ENCODE measurements at regions not wholly inside any gene's neighbourhood (a gene's known extent, or its start where the extent isn't known, plus 50 kb on each side); places are given as distances from the start of the nearest gene placed in this dataset.

DNA sequence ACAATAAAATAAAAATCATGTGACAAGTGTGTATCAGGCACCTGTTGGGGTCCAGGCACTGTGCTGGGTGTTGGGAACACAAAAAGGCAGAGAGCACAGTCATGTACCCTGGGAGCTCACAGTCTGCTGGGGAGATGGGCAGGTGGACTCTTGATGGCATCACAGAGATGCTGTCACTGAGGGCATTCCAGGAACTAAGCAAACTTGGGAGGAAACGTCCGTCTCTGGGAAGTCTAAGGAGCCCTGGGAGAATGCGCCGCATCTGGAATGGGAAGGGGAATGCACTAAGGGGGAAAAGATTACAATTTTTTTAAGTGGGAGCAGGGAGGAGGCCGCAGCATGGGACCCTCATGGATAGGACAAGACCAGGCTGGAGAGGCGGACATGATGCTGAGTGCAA is 80.9 kb upstream of the ZNF423 start:
- DNase-seq (no peak), ATAC-seq (ENCODE audit: low read depth) (no peak)
- Mint-ChIP-seq H3K36me3 (ENCODE audit: low read depth) (no peaks in the 10 kb centered on the region), H3K4me3 (no peak overlapping the region), H3K9me3 (no peaks in the 10 kb centered on the region), H3K27ac (no peak overlapping the region), H3K4me1 (no peaks in the 10 kb centered on the region), H3K27me3 (peaks cover 4% of the 10 kb centered on the region)
- POLR2A ChIA-PET: no interaction called here
- intact Hi-C loops (cut with micrococcal nuclease): no loop called here
- CTCF ChIA-PET: no interaction called here
- TF ChIP-seq, protein P1, sequence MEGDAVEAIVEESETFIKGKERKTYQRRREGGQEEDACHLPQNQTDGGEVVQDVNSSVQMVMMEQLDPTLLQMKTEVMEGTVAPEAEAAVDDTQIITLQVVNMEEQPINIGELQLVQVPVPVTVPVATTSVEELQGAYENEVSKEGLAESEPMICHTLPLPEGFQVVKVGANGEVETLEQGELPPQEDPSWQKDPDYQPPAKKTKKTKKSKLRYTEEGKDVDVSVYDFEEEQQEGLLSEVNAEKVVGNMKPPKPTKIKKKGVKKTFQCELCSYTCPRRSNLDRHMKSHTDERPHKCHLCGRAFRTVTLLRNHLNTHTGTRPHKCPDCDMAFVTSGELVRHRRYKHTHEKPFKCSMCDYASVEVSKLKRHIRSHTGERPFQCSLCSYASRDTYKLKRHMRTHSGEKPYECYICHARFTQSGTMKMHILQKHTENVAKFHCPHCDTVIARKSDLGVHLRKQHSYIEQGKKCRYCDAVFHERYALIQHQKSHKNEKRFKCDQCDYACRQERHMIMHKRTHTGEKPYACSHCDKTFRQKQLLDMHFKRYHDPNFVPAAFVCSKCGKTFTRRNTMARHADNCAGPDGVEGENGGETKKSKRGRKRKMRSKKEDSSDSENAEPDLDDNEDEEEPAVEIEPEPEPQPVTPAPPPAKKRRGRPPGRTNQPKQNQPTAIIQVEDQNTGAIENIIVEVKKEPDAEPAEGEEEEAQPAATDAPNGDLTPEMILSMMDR (IDR thresholded peaks at IDR 0.05): no peak

DNA sequence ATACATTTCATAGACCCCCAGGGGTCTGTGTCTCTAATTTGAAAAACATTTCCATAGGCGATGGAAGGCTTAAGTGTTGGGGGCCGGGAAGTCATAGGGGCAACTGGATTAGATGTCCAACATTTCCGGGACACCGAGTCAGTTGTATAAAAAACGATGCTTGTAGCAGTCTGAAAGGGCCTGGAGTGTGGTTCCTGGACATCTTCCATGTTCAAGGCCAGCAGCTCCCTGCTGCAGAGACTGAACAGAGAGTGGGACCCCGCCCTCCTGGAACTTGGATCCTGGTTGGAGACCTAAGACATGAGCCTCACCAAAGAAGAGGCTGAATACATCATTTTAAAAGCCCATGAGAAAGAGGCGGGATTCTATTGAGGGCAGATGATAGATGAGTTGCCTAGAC is 82.0 kb upstream of the ZNF423 start:
- Mint-ChIP-seq H3K27me3 (peaks cover 4% of the 10 kb centered on the region), H3K27ac (no peak overlapping the region), H3K36me3 (ENCODE audit: low read depth) (no peaks in the 10 kb centered on the region), H3K9me3 (no peaks in the 10 kb centered on the region), H3K4me3 (no peak overlapping the region), H3K4me1 (no peaks in the 10 kb centered on the region)
- no peak for ATAC-seq (ENCODE audit: low read depth)
- TF ChIP-seq, protein P1 (IDR thresholded peaks at IDR 0.05): no peak
- CTCF ChIA-PET: no interaction called here
- POLR2A ChIA-PET: no interaction called here
- DNase-seq: no peak
- intact Hi-C loops (cut with micrococcal nuclease): no loop called here

DNA sequence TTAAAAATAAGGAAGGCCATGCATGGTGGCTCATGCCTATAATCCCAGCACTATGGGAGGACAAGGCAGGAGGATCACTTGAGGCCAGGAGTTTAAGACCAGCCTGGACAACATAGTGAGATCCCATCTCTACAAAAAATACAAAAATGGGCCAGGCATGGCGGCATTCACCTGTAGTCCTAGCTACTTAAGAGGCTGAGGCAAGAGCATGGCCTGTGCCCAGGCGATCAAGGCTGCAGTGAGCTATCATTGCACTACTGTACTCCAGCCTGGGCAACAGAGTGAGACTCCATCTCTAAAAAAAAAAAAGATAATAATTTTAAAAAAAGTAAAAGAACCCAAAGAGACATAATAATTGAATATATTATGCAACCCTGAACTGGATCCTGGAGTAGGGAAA is 83.6 kb upstream of the ZNF423 start:
- no peak overlapping the region for H3K27ac Mint-ChIP-seq
- peaks cover 4% of the 10 kb centered on the region for H3K27me3 Mint-ChIP-seq
- ChIA-PET POLR2A (no interaction called here), CTCF (no interaction called here)
- TF ChIP-seq, protein P1 (IDR thresholded peaks at IDR 0.05): no peak
- no peaks in the 10 kb centered on the region for H3K4me1 Mint-ChIP-seq
- intact Hi-C loops (cut with micrococcal nuclease): no loop called here
- no peaks in the 10 kb centered on the region for H3K9me3 Mint-ChIP-seq
- ATAC-seq (ENCODE audit: low read depth) (no peak), DNase-seq (no peak)
- H3K4me3 Mint-ChIP-seq: no peak overlapping the region
- no peaks in the 10 kb centered on the region for H3K36me3 Mint-ChIP-seq (ENCODE audit: low read depth)

DNA sequence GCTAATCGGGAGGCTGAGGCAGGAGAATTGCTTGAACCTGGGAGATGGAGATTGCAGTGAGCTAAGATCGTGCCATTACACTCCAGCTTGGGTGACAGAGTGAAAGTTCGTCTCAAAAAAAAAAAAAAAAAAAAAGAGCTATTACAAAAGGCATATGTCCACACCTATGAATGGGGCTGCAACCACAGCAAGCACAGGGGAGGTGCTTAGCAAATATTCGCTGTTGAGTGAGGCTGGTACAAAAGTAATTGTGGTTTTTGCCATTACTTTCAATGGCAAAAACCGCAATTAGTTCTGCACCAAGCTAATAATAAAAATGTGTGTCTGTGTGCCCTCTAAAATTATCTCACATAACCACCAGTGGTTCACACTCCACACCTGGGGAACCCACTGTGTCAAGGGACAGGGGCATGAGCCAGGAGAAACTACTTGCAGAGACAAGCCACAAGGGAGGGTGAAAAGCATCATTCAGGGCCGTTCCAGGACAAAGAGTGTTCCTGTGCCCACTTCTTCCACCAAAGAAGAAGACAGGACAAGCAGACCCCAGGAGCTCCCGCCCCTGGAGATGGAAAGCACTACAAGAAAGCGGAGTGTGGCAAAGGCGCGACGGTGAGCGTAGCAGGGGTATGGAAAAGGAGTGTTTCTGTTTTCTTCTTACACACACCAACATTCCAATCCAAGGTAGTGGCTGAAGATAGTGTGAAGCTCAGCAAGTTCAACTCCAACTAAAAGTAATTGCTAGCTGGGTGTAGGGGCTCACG is 84.4 kb upstream of the CNEP1R1 start:
- Mint-ChIP-seq H3K9me3 (no peaks in the 10 kb centered on the region), H3K4me3 (no peak overlapping the region), H3K27ac (no peak overlapping the region), H3K27me3 (peaks cover 5% of the 10 kb centered on the region), H3K36me3 (ENCODE audit: low read depth) (no peaks in the 10 kb centered on the region), H3K4me1 (no peaks in the 10 kb centered on the region)
- intact Hi-C loops (cut with micrococcal nuclease): no loop called here
- DNase-seq (no peak), ATAC-seq (ENCODE audit: low read depth) (no peak)
- ChIA-PET POLR2A (no interaction called here), CTCF (no interaction called here)
- TF ChIP-seq, protein P1 (IDR thresholded peaks at IDR 0.05): no peak

DNA sequence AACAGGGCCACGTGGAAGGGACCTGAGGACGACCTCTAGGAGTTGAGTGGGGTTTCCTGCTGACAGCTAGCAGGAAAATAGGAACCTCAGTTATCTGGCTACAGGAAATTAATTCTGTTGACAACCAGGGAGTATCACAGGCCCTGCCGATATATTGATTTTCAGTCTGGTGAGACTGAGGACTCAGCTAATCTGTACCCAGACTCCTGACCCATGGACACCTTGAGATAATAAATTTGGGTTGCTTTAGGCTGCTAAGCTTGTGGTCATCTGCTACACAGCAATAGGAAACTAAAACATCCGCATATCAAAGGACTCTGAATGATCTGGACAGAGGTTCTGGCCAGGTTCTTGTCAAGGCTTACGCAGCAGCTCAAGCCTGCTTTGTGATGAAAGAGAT is 80.8 kb upstream of the CNEP1R1 start:
- no peaks in the 10 kb centered on the region for H3K36me3 Mint-ChIP-seq (ENCODE audit: low read depth)
- no peaks in the 10 kb centered on the region for H3K9me3 Mint-ChIP-seq
- TF ChIP-seq, protein P1 (IDR thresholded peaks at IDR 0.05): no peak
- H3K4me3 Mint-ChIP-seq: no peak overlapping the region
- CTCF ChIA-PET: no interaction called here
- H3K27ac Mint-ChIP-seq: no peak overlapping the region
- ATAC-seq (ENCODE audit: low read depth) (no peak), DNase-seq (no peak)
- POLR2A ChIA-PET: no interaction called here
- H3K4me1 Mint-ChIP-seq: no peaks in the 10 kb centered on the region
- H3K27me3 Mint-ChIP-seq: peaks cover 7% of the 10 kb centered on the region
- intact Hi-C loops (cut with micrococcal nuclease): no loop called here

Data from activated B cell treated with CpG ODN at 0.5 μM for 24 hours (primary cell).